HepG2 (cell line): ENCODE measurements at regions not wholly inside any gene's neighbourhood (a gene's known extent, or its start where the extent isn't known, plus 50 kb on each side); places are given as distances from the start of the nearest gene placed in this dataset.

ENCODE experiments used
- ATM ChIP-seq: fragments of 450-650 bp; IDR thresholded peaks from 2 replicates; pipeline ENCODE4 v1.7.1; 2017; ENCODE audit warnings: mild to moderate bottlenecking, borderline replicate concordance
- JUN ChIP-seq: sonication (generic); formaldehyde crosslinking; IDR thresholded peaks from 2 replicates; pipeline ENCODE4 v1.4.0; 2020; ENCODE audit warnings: mild to moderate bottlenecking, missing genetic modification reagents
- ZBTB20 ChIP-seq: sonication (generic); formaldehyde crosslinking; IDR thresholded peaks from 2 replicates; pipeline ENCODE4 v1.8.1; 2023; ENCODE audit warnings: missing genetic modification reagents, low read depth, mild to moderate bottlenecking, borderline replicate concordance
- ZNF274 ChIP-seq: sonication (generic); formaldehyde crosslinking; IDR thresholded peaks from 2 replicates; pipeline ENCODE4 v1.5.1; 2020; ENCODE audit warnings: mild to moderate bottlenecking, missing genetic modification reagents
- ZNF430 ChIP-seq: sonication (generic); formaldehyde crosslinking; IDR thresholded peaks from 2 replicates; pipeline ENCODE4 v1.9.0; 2021; ENCODE audit warnings: mild to moderate bottlenecking, missing genetic modification reagents
- ZNF496 ChIP-seq: sonication (generic); formaldehyde crosslinking; IDR thresholded peaks from 2 replicates; pipeline ENCODE4 v1.8.1; 2023; ENCODE audit warnings: mild to moderate bottlenecking, moderate library complexity, missing genetic modification reagents; ENCODE audit not compliant: insufficient replicate concordance
- ZNF619 ChIP-seq: sonication (generic); formaldehyde crosslinking; IDR thresholded peaks from 2 replicates; pipeline ENCODE4 v1.4.0; 2020; ENCODE audit warnings: mild to moderate bottlenecking, missing genetic modification reagents
- ZNF670 ChIP-seq: sonication (generic); formaldehyde crosslinking; IDR thresholded peaks from 2 replicates; pipeline ENCODE4 v1.8.0; 2022; ENCODE audit warnings: mild to moderate bottlenecking, missing genetic modification reagents, borderline replicate concordance
- ZSCAN31 ChIP-seq: sonication (generic); formaldehyde crosslinking; IDR thresholded peaks from 2 replicates; pipeline ENCODE4 v1.5.0; 2020; ENCODE audit warnings: low read depth, mild to moderate bottlenecking, missing genetic modification reagents
- TF ChIP-seq, protein P1 (sequence below), 2 experiments: sonication (generic) in 1 of 2; formaldehyde crosslinking in 1 of 2; IDR thresholded peaks; 2 replicates each; pipeline versions ENCODE4 v1.4.0 to v1.6.1; 2016 to 2020; ENCODE audit warnings: borderline replicate concordance in 1 of 2, low read depth in 1 of 2, mild to moderate bottlenecking in 1 of 2, missing genetic modification reagents in 1 of 2
- TF ChIP-seq, protein P2 (sequence below): sonication (generic); formaldehyde crosslinking; IDR thresholded peaks from 2 replicates; pipeline ENCODE4 v1.5.0; 2020; ENCODE audit warnings: mild to moderate bottlenecking, missing genetic modification reagents
- TF ChIP-seq, protein P3 (sequence below): sonication (generic); formaldehyde crosslinking; IDR thresholded peaks from 2 replicates; pipeline ENCODE4 v1.4.0; 2020; ENCODE audit warnings: missing genetic modification reagents
- TF ChIP-seq, protein P4 (sequence below): sonication (generic); formaldehyde crosslinking; IDR thresholded peaks from 2 replicates; pipeline ENCODE4 v1.8.1; 2023; ENCODE audit warnings: missing genetic modification reagents, inconsistent platforms, borderline replicate concordance

DNA sequence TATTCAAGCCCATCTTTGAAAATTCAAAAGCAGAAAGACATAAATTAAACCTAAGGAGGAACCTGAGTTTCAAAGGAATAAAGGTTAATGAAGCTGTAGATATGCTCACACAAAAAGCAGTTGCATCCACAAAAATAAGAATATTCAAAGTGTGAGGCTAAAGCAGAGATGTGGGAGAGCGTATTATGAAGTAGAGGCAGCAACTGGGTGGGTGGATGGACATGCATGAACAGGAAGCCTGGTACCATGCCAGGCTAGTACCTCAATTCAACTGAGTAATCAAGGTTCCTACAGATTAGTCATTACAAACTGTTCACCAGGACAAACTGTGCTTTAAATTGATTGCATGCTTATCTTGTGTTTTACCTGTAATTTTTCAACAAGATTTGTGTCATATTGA, 330.0 kb upstream of the PKDCC start (continued):
- TF ChIP-seq, protein P1, sequence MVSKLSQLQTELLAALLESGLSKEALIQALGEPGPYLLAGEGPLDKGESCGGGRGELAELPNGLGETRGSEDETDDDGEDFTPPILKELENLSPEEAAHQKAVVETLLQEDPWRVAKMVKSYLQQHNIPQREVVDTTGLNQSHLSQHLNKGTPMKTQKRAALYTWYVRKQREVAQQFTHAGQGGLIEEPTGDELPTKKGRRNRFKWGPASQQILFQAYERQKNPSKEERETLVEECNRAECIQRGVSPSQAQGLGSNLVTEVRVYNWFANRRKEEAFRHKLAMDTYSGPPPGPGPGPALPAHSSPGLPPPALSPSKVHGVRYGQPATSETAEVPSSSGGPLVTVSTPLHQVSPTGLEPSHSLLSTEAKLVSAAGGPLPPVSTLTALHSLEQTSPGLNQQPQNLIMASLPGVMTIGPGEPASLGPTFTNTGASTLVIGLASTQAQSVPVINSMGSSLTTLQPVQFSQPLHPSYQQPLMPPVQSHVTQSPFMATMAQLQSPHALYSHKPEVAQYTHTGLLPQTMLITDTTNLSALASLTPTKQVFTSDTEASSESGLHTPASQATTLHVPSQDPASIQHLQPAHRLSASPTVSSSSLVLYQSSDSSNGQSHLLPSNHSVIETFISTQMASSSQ (IDR thresholded peaks at IDR 0.05; ENCODE audit: low read depth) = no peak
- TF ChIP-seq, protein P1 (CRISPR knock-in tag; IDR thresholded peaks at IDR 0.05; ENCODE audit: borderline replicate concordance) = no peak
- TF ChIP-seq ZNF619 (CRISPR knock-in tag) = no peak
- TF ChIP-seq ZNF274 = no peak
- TF ChIP-seq ZSCAN31 = no peak
- no peak for TF ChIP-seq ATM
- TF ChIP-seq, protein P2, sequence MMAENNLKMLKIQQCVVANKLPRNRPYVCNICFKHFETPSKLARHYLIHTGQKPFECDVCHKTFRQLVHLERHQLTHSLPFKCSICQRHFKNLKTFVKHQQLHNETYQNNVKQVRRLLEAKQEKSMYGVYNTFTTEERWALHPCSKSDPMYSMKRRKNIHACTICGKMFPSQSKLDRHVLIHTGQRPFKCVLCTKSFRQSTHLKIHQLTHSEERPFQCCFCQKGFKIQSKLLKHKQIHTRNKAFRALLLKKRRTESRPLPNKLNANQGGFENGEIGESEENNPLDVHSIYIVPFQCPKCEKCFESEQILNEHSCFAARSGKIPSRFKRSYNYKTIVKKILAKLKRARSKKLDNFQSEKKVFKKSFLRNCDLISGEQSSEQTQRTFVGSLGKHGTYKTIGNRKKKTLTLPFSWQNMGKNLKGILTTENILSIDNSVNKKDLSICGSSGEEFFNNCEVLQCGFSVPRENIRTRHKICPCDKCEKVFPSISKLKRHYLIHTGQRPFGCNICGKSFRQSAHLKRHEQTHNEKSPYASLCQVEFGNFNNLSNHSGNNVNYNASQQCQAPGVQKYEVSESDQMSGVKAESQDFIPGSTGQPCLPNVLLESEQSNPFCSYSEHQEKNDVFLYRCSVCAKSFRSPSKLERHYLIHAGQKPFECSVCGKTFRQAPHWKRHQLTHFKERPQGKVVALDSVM (CRISPR knock-in tag) = no peak
- no peak for TF ChIP-seq ZNF496 (CRISPR knock-in tag)
- TF ChIP-seq JUN (CRISPR knock-in tag) = no peak
- no peak for TF ChIP-seq ZNF430 (CRISPR knock-in tag)
- TF ChIP-seq ZBTB20 = no peak
- TF ChIP-seq, protein P3, sequence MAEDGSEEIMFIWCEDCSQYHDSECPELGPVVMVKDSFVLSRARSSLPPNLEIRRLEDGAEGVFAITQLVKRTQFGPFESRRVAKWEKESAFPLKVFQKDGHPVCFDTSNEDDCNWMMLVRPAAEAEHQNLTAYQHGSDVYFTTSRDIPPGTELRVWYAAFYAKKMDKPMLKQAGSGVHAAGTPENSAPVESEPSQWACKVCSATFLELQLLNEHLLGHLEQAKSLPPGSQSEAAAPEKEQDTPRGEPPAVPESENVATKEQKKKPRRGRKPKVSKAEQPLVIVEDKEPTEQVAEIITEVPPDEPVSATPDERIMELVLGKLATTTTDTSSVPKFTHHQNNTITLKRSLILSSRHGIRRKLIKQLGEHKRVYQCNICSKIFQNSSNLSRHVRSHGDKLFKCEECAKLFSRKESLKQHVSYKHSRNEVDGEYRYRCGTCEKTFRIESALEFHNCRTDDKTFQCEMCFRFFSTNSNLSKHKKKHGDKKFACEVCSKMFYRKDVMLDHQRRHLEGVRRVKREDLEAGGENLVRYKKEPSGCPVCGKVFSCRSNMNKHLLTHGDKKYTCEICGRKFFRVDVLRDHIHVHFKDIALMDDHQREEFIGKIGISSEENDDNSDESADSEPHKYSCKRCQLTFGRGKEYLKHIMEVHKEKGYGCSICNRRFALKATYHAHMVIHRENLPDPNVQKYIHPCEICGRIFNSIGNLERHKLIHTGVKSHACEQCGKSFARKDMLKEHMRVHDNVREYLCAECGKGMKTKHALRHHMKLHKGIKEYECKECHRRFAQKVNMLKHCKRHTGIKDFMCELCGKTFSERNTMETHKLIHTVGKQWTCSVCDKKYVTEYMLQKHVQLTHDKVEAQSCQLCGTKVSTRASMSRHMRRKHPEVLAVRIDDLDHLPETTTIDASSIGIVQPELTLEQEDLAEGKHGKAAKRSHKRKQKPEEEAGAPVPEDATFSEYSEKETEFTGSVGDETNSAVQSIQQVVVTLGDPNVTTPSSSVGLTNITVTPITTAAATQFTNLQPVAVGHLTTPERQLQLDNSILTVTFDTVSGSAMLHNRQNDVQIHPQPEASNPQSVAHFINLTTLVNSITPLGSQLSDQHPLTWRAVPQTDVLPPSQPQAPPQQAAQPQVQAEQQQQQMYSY (CRISPR knock-in tag) = no peak
- no peak for TF ChIP-seq ZNF670
- TF ChIP-seq, protein P4, sequence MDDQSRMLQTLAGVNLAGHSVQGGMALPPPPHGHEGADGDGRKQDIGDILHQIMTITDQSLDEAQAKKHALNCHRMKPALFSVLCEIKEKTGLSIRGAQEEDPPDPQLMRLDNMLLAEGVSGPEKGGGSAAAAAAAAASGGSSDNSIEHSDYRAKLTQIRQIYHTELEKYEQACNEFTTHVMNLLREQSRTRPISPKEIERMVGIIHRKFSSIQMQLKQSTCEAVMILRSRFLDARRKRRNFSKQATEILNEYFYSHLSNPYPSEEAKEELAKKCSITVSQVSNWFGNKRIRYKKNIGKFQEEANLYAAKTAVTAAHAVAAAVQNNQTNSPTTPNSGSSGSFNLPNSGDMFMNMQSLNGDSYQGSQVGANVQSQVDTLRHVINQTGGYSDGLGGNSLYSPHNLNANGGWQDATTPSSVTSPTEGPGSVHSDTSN (CRISPR knock-in tag) = no peak
